GM12891 (cell line): ENCODE measurements at regions not wholly inside any gene's neighbourhood (a gene's known extent, or its start where the extent isn't known, plus 50 kb on each side); places are given as distances from the start of the nearest gene placed in this dataset.

Source experiments
- PAX5 ChIP-seq: IDR thresholded peaks from 2 replicates; pipeline ENCODE4 v1.6.1; 2011; ENCODE audit warnings: low read length, moderate library complexity, mild to moderate bottlenecking; ENCODE audit not compliant: insufficient read depth, severe bottlenecking
- POLR2A ChIP-seq: IDR thresholded peaks from 2 replicates; pipeline ENCODE4 v1.6.1; 2011; ENCODE audit warnings: low read depth, low read length, control low read depth
- POLR2AphosphoS5 ChIP-seq: IDR thresholded peaks from 2 replicates; pipeline ENCODE4 v1.6.1; 2011; ENCODE audit warnings: low read depth, low read length, control low read depth
- POU2F2 ChIP-seq: IDR thresholded peaks from 2 replicates; pipeline ENCODE4 v1.6.1; 2011; ENCODE audit warnings: low read depth, mild to moderate bottlenecking, control low read depth, low read length, moderate library complexity
- TAF1 ChIP-seq: IDR thresholded peaks from 2 replicates; pipeline ENCODE4 v1.6.1; 2011; ENCODE audit warnings: low read depth, low read length, control low read depth

DNA sequence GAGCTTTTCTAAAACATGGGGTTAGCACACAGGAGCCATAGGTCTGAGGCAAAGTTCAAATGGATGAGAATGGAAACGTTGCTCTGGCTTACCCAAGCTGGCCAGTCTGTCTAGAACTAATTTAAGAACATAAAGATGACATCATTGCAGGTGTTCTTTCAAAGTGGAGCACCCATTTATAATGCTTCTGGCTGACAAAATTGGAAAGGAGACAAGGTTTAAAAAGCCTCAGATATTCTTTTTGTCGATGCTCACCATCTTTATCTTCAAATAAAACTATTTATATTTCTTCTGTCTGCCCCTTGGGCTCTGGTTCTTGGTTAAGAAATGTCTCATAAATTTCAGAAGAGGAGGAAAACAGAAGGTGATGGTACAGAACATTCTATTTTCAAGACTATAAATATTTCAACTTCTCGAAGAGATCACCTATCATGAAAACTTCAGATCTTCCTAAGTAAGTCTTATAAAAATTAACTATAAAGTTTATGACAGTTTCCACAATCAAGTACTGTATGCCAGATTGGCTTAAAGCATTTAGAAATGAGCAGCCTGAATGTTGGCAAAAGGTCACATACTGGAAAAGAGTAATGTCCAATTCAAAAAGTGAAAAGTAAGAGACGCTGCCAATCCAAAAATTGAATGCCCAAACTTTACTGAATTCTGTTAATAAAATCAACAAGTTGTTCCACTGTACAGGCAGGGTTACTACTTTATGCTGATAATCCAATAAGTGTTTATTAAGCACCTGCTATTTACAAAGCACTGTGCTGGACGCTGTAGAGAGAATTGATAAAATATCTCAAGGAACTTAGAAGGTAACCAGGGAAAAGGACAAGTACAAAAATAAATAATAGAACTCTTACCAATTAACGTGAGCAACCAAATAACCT is 92.0 kb downstream of the ETS2 start:
- TF ChIP-seq POLR2A (no peak), POLR2AphosphoS5 (no peak), TAF1 (no peak), POU2F2 (no peak), PAX5 (no peak)
